GM21390 (cell line): ENCODE measurements at regions not wholly inside any gene's neighbourhood (a gene's known extent, or its start where the extent isn't known, plus 50 kb on each side); places are given as distances from the start of the nearest gene placed in this dataset.
"Not testable (repeated sequence)": the region's sequence is repeated elsewhere in the genome, so short reads cannot be mapped to it uniquely, and the experiment has no call there.

ENCODE experiments used
- ATAC-seq: cut with Tn5 transposase; IDR thresholded peaks from one replicate; pipeline ENCODE4 v1.9.1; 2021; ENCODE audit not compliant: unreplicated experiment

DNA sequence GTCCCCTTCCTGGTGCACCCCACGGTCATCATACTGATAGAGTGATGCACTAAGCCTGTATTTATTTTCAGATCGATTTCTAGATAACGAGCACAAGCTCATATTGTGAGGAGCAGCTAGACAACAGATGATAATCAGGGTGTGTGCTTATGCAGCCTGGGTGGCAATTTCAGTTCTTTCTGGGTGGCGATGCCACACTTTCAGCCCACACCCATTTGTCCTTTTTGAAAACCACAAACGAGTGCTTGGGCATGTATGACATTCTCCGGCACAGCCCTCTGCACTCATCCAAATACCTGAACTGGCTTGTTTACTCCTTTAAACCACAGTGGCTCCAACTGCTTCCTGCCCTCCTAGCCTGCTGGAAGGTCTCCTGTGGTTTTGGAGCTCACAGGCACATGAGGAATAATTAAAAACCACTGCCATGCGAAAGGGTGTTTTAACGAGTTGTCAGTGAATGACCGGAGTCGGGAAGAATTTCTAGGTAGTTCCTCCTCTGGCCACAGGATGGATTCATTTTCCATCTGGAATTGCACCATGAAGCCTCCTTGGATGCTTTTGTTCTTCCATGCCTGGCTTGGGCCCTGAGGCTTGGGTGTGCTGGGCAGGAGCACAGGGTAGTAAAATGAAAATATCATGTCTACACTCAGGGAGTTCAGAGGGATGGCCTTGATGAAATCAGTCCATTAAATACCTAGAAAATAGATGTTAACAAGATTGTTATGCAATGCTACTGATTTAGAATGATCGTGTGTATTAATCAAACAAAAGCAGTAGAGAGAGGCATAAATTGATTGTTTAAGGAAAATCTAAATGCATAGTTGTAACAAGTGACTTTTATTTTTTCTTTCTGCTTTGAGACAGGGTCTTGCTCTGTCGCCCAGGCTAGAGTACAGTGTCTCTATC is 52.4 kb upstream of the ITGB1 start:
- ATAC-seq = no peak

DNA sequence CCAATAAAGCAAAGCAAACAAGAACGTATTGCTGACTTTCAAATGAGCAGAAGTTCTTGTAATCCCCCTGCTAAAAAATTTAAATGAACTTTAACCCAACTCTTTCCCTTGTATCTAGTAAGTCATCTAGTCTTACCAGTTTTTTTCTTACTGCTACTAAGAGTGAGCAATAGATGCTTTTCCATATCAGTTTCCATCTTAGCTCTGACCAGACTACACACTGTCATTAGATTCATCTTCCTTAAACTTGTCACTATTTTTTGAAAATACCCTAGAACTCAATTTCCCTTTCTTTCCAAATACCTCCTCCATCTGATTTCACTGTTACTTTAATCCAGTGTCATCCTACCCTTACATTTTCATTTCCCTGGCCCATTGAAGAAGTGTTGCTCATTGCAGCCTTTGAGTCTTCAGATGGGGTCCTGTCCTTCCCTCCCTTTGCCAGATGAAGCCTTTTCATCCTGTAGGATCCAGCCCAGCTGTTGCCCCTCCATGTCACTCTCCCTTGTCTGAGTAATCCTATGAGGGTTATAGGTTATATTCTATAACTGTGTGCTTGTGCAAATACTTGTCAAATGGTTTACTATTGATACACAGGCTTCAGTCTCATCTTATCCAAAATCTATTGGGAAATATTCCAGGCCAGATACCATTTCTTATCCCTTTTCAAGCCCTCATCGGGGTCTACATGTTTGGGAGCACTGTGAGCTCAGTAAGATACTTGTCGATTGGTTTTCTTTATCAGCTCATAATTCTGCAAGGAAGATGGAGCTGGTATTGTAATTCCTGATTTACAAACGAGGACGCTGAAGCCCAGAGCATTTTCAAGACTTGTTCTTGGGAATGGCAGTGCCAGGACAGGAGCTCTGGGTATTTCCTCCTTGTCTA is 51.5 kb upstream of the ITGB1 start:
- no peak for ATAC-seq

DNA sequence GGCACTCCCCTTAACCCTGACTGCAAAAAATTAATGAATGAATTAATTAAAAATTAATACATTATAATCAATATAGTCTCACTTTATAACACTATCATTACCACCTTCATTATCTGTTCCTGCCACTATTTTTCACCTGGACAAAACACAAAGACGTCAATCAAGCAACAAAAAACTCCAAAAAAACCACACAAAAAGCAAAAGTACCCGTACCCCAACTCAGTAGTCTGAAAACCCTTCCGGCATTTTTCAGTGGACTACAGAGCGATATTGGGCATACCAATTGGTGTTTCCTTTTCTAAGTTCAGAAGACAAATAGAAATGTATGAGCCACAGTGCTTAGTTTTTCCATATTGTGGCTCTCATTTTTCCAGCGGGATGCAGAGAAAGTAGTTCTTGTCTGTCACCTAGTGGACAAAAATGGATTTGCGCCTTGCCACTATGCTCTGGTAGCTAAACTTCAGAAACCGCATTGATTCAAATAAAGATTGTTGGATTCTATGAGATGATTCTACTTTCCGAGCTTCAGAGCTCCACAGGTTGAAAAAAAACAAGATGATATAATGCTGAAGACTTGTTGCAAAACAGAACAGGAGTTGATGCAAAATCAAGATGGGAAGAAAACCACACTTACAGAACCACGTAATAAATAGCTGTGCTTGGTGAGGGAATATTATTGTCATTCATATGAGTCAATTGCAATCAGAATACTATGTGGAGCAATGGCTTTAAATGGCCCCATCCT is 50.6 kb upstream of the ITGB1 start:
- ATAC-seq = peak; percentile 56

DNA sequence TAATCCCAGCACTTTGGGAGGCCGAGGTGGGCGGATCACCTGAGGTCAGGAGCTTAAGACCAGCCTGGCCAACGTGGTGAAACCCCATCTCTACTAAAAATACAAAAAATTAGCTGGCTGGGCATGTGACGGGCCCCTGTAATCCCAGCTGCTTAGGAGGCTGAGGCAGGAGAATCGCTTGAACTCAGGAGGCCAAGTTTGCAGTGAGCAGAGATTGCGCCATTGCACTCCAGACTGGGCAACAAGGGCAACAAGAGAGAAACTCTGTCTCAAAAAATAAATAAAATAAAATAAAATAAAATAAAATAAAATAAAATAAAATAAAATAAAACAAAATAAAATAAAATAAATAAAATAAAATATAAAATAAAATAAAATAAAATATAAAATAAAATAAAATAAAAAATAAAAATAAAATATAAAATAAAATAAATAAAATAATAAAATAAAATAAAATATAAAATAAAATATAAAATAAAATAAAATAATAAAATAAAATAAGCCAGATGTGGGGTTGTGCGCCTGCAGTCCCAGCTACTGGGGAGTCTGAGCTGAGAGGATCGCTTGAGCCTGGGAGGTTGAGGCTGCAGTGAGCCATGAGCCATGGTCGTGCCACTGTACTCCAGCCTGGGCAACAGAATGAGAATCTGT is 49.8 kb upstream of the ITGB1 start:
- not testable (repeated sequence) for ATAC-seq
